ENCODE measurements at regions not wholly inside any gene's neighbourhood (a gene's known extent, or its start where the extent isn't known, plus 50 kb on each side); places are given as distances from the start of the nearest gene placed in this dataset.

GRCh38 chr7:29627631-29628030 is 64.0 kb downstream of the PRR15 start:
- Histone ChIP-seq H3K79me2 (ENCODE audit: control insufficient read depth in 1 of 2, insufficient read depth in 2 of 2, low read length in 2 of 2) (no peaks in the 10 kb centered on the region), H3K4ac (replicated peaks; ENCODE audit: insufficient read length, low read depth, low read length) (no peak overlapping the region), H2AK5ac (ENCODE audit: low read depth, low read length) (no peak overlapping the region), H3K14ac (ENCODE audit: insufficient read length) (no peak overlapping the region), H3K4me3 (ENCODE audit: extremely low read depth in 1 of 4, insufficient read depth in 2 of 4, low read depth in 3 of 4, low read length in 4 of 4) (no peak overlapping the region), H3K27me3 (replicated peaks in 1 of 4; ENCODE audit: control insufficient read depth in 3 of 4, extremely low read depth in 1 of 4, insufficient read depth in 3 of 4, low read length in 3 of 4) (no peaks in the 10 kb centered on the region), H3K27ac (ENCODE audit: low read depth, low read length) (no peak overlapping the region), H3K4me1 (replicated peaks in 1 of 4; ENCODE audit: control insufficient read depth in 3 of 4, insufficient read depth in 4 of 4, low read length in 3 of 4) (no peaks in the 10 kb centered on the region), H3K79me1 (ENCODE audit: low read depth, low read length) (no peaks in the 10 kb centered on the region), H2BK15ac (ENCODE audit: low read length) (no peak overlapping the region), H2BK120ac (replicated peaks; ENCODE audit: low read depth, low read length) (no peak overlapping the region), H4K20me1 (replicated peaks in 1 of 2; ENCODE audit: control insufficient read depth in 1 of 2, insufficient read depth in 2 of 2, low read length in 2 of 2) (no peaks in the 10 kb centered on the region), H3K4me2 (ENCODE audit: insufficient read depth in 1 of 2, low read depth in 2 of 2, low read length in 2 of 2) (no peak overlapping the region), H3K9me3 (ENCODE audit: insufficient read depth in 2 of 2, low read depth in 1 of 2, low read length in 1 of 2) (no peaks in the 10 kb centered on the region), H4K5ac (ENCODE audit: insufficient read length, low read depth, low read length) (no peak overlapping the region), H2AFZ (ENCODE audit: low read length) (no peak overlapping the region), H4K8ac (ENCODE audit: extremely low read depth, insufficient read depth, low read length) (no peak overlapping the region), H3K36me3 (ENCODE audit: control insufficient read depth in 2 of 4, insufficient read depth in 4 of 4, low read length in 3 of 4) (no peaks in the 10 kb centered on the region), H3K56ac (replicated peaks; ENCODE audit: insufficient read length, low read depth, low read length) (no peak overlapping the region), H2BK5ac (ENCODE audit: low read depth, low read length) (no peak overlapping the region), H3K9ac (replicated peaks in 1 of 4; ENCODE audit: extremely low read depth in 1 of 4, low read depth in 3 of 4, low read length in 3 of 4) (no peak overlapping the region), H3K23ac (ENCODE audit: insufficient read length) (no peak overlapping the region), H3K23me2 (ENCODE audit: low read depth, low read length) (no peaks in the 10 kb centered on the region), H2BK20ac (ENCODE audit: low read length) (no peak overlapping the region), H3K18ac (ENCODE audit: extremely low read depth, low read length) (no peak overlapping the region), H2BK12ac (ENCODE audit: low read depth, low read length) (no peak overlapping the region), H4K91ac (replicated peaks; ENCODE audit: insufficient read length, low read length) (no peak overlapping the region)
- FAIRE-seq: no peak
- CTCF ChIA-PET (ENCODE audit: partially characterized antibody): interaction anchor here (0.6 to 5.7 kb wide), 5 partner anchors 8 to 716 kb away, joined by 3 to 32 read pairs (median 3); no protein-coding TSS in a partner anchor
- 100% methylated on average over 2 of the region's 2 CpGs; no CpG with 5 or more reads in 1 of the 2 experiments for WGBS, 2 experiments (ENCODE audit: extremely low coverage in 1 of 2, insufficient coverage in 1 of 2, insufficient read length in 1 of 2, insufficient replicate concordance in 2 of 2, low coverage in 1 of 2, low lambda C conversion rate in 2 of 2, missing lambda C conversion rate in 1 of 2)
- no peak for DNase-seq (ENCODE audit: low read depth in 1 of 2, low spot score in 2 of 2)
- POLR2A ChIA-PET (ENCODE audit: partially characterized antibody): no interaction called here
- TF ChIP-seq CEBPB (IDR thresholded peaks at IDR 0.05; ENCODE audit: low read depth, low read length) (no peak), SIX5 (IDR thresholded peaks at IDR 0.05; ENCODE audit: low read depth, low read length) (no peak), RXRA (IDR thresholded peaks at IDR 0.05; ENCODE audit: insufficient read depth, low read depth, low read length) (no peak), EGR1 (IDR thresholded peaks at IDR 0.05; ENCODE audit: borderline replicate concordance, low read depth, low read length) (no peak), SP2 (IDR thresholded peaks at IDR 0.05; ENCODE audit: low read length) (no peak), CREB1 (IDR thresholded peaks at IDR 0.05) (no peak), RFX5 (IDR thresholded peaks at IDR 0.05; ENCODE audit: borderline replicate concordance, low read depth, low read length) (no peak), CTBP2 (IDR thresholded peaks at IDR 0.05; ENCODE audit: borderline replicate concordance, insufficient read depth, insufficient read length, low read length) (no peak), CBX5 (IDR thresholded peaks at IDR 0.05; ENCODE audit: low read depth, low read length) (no peak), ATF3 (IDR thresholded peaks at IDR 0.05; ENCODE audit: insufficient read depth, low read depth, low read length) (no peak), E2F6 (IDR thresholded peaks at IDR 0.05) (no peak), SIN3A (conservative IDR thresholded peaks at IDR 0.05 in 1 of 2, IDR thresholded peaks at IDR 0.05 in 1 of 2; ENCODE audit: low read depth in 1 of 2, low read length in 2 of 2) (no peak), GTF2F1 (IDR thresholded peaks at IDR 0.05; ENCODE audit: borderline replicate concordance, low read depth, low read length) (no peak), JUND (IDR thresholded peaks at IDR 0.05; ENCODE audit: low read length) (no peak)
